IMR-90 (cell line): ENCODE measurements at regions not wholly inside any gene's neighbourhood (a gene's known extent, or its start where the extent isn't known, plus 50 kb on each side); places are given as distances from the start of the nearest gene placed in this dataset.

Experiments
- ATAC-seq: fragments of 200-7000 bp; cut with Tn5 transposase; 2 replicates; pipeline ENCODE4 v1.9.1; 2020; ENCODE audit warnings: low read depth, mild to moderate bottlenecking, moderate library complexity
- BruUV-seq: library from RNA; stranded (reverse); fragments of 400-500 nt; replicated peaks from 2 replicates; lab custom pipeline; 2021; lab: Mats Ljungman, UMichigan
- CTCF ChIA-PET: fragments of 300-600 bp; formaldehyde crosslinking; extraction: SDS; loops from one replicate; lab custom pipeline; 2021; ENCODE audit warnings: antibody characterized with exemption; lab: Yijun Ruan, JAX
- POLR2A ChIA-PET: fragments of 300-600 bp; sonication (Branson Sonifier 250); formaldehyde crosslinking; loops from one replicate; lab custom pipeline; 2022; ENCODE audit warnings: antibody characterized with exemption; ENCODE audit not compliant: unreplicated experiment; lab: Charles Lee
- DNase-seq: peaks from one replicate; pipeline ENCODE4 v3.0.0; 2013
- H2AFZ ChIP-seq: replicated peaks from 2 replicates; pipeline ENCODE3; 2013; ENCODE audit warnings: low read length, mild to moderate bottlenecking; ENCODE audit not compliant: poor library complexity
- H2AK5ac ChIP-seq: 2 replicates; pipeline ENCODE4 v1.6.1; 2013; ENCODE audit warnings: low read depth, low read length, inconsistent platforms
- H2AK9ac ChIP-seq: replicated peaks from 2 replicates; pipeline ENCODE3; 2013; ENCODE audit warnings: mild to moderate bottlenecking, low read depth, low read length, moderate library complexity; ENCODE audit not compliant: poor library complexity
- H2BK120ac ChIP-seq: 2 replicates; pipeline ENCODE4 v1.6.1; 2013; ENCODE audit warnings: low read depth, low read length, inconsistent platforms
- H2BK15ac ChIP-seq: 3 replicates; pipeline ENCODE4 v1.6.1; 2013; ENCODE audit warnings: low read depth, low read length, inconsistent platforms
- H2BK20ac ChIP-seq: 2 replicates; pipeline ENCODE4 v1.6.1; 2013; ENCODE audit warnings: low read depth, mild to moderate bottlenecking, inconsistent platforms, low read length, moderate library complexity
- H2BK5ac ChIP-seq: 2 replicates; pipeline ENCODE4 v1.6.1; 2013; ENCODE audit warnings: mild to moderate bottlenecking, low read depth, low read length, inconsistent platforms; ENCODE audit not compliant: poor library complexity, severe bottlenecking
- H3K14ac ChIP-seq: replicated peaks from 2 replicates; pipeline ENCODE4 v1.6.1; 2013; ENCODE audit warnings: low read depth, low read length, inconsistent platforms
- H3K18ac ChIP-seq: 2 replicates; pipeline ENCODE4 v1.6.1; 2013; ENCODE audit warnings: low read depth, low read length, control low read depth
- H3K23ac ChIP-seq: 2 replicates; pipeline ENCODE4 v1.6.1; 2013; ENCODE audit warnings: low read depth, low read length, inconsistent platforms
- H3K27ac ChIP-seq: 2 replicates; pipeline ENCODE4 v1.5.1; 2013; ENCODE audit warnings: mild to moderate bottlenecking, control low read depth, low read length; ENCODE audit not compliant: insufficient read depth
- H3K27me3 ChIP-seq: 2 replicates; pipeline ENCODE4 v1.6.1; 2013; ENCODE audit warnings: low read length; ENCODE audit not compliant: control insufficient read depth, insufficient read depth
- H3K36me3 ChIP-seq: 2 replicates; pipeline ENCODE4 v1.6.1; 2013; ENCODE audit warnings: low read length, mixed read lengths; ENCODE audit not compliant: control insufficient read depth, insufficient read depth
- H3K4ac ChIP-seq: 2 replicates; pipeline ENCODE4 v1.6.1; 2013; ENCODE audit warnings: low read depth, low read length, inconsistent platforms
- H3K4me1 ChIP-seq: 2 replicates; pipeline ENCODE4 v1.6.1; 2013; ENCODE audit warnings: low read length, mixed read lengths; ENCODE audit not compliant: control insufficient read depth, insufficient read depth
- H3K4me2 ChIP-seq: 2 replicates; pipeline ENCODE4 v1.6.1; 2013; ENCODE audit warnings: low read depth, mild to moderate bottlenecking, control low read depth, low read length, moderate library complexity
- H3K4me3 ChIP-seq: 2 replicates; pipeline ENCODE4 v1.5.1; 2013; ENCODE audit warnings: low read depth, mild to moderate bottlenecking, control low read depth, low read length, moderate library complexity; ENCODE audit not compliant: insufficient read depth
- H3K56ac ChIP-seq: 2 replicates; pipeline ENCODE4 v1.6.1; 2013; ENCODE audit warnings: low read length, inconsistent platforms; ENCODE audit not compliant: insufficient read depth; ENCODE audit errors: extremely low read depth
- H3K79me1 ChIP-seq, 2 experiments: 2 replicates each; pipeline ENCODE4 v1.6.1; 2013; ENCODE audit warnings: low read length in 2 of 2, inconsistent platforms in 1 of 2, low read depth in 1 of 2
- H3K9ac ChIP-seq: 2 replicates; pipeline ENCODE4 v1.6.1; 2013; ENCODE audit warnings: low read depth, low read length, control low read depth
- H3K9me1 ChIP-seq: 2 replicates; pipeline ENCODE4 v1.6.1; 2013; ENCODE audit warnings: low read length, inconsistent platforms; ENCODE audit not compliant: insufficient read depth
- H3K9me3 ChIP-seq: 2 replicates; pipeline ENCODE4 v1.6.1; 2013; ENCODE audit warnings: low read length; ENCODE audit not compliant: control insufficient read depth, insufficient read depth
- H4K20me1 ChIP-seq: 2 replicates; pipeline ENCODE4 v1.6.1; 2013; ENCODE audit warnings: low read length, inconsistent platforms; ENCODE audit not compliant: insufficient read depth
- H4K5ac ChIP-seq: 2 replicates; pipeline ENCODE4 v1.6.1; 2013; ENCODE audit warnings: mild to moderate bottlenecking, low read depth, low read length, control low read depth
- H4K8ac ChIP-seq, 2 experiments: 2 replicates each; pipeline ENCODE4 v1.6.1; 2013; ENCODE audit warnings: low read depth in 2 of 2, low read length in 2 of 2, control low read depth in 1 of 2, inconsistent platforms in 1 of 2
- H4K91ac ChIP-seq: 2 replicates; pipeline ENCODE4 v1.6.1; 2013; ENCODE audit warnings: low read depth, low read length, inconsistent platforms; ENCODE audit not compliant: insufficient read depth
- CEBPB ChIP-seq: IDR thresholded peaks from 2 replicates; pipeline ENCODE4 v1.6.1; 2012; ENCODE audit warnings: low read depth, low read length, improper control_type of control experiment
- FOS ChIP-seq: fragments of 150-350 bp; IDR thresholded peaks from 2 replicates; pipeline ENCODE4 v1.6.1; 2016; ENCODE audit warnings: low read depth, low read length
- NFE2L2 ChIP-seq: fragments of 150-350 bp; IDR thresholded peaks from 2 replicates; pipeline ENCODE4 v1.6.1; 2016; ENCODE audit warnings: low read depth, mild to moderate bottlenecking, low read length
- WGBS, 2 experiments: methylation state at CpG; one replicate each; pipeline versions ENCODE4 v1.1.5 to v1.1.7; 2013; ENCODE audit warnings: missing lambda C conversion rate in 2 of 2; ENCODE audit not compliant: insufficient read length in 1 of 2; ENCODE audit errors: extremely low coverage in 2 of 2; 5-methylcytosine and 5-hydroxymethylcytosine counted together
- dilution Hi-C: fragments of 300-500 bp; cut with HindIII; formaldehyde crosslinking; loops from one replicate; pipeline ENCODE4 v1.14.3; 2018; ENCODE audit warnings: low sequenced_read_pairs; ENCODE audit not compliant: unreplicated experiment
- in situ Hi-C: fragments of 300-500 bp; cut with MboI; formaldehyde crosslinking; loops from 3 replicates; pipeline ENCODE4 v1.14.3; 2019; ENCODE audit warnings: low sequenced_read_pairs, inconsistent platforms, mixed read lengths
- intact Hi-C: fragments of 100-400 bp; cut with micrococcal nuclease; formaldehyde crosslinking; loops from 2 replicates; pipeline ENCODE4 v1.10.0; 2022
- TF ChIP-seq, protein P1 (sequence below): fragments of 150-350 bp; IDR thresholded peaks from 2 replicates; pipeline ENCODE4 v1.6.1; 2017; ENCODE audit warnings: mild to moderate bottlenecking, antibody characterized with exemption, low read length, low read depth

DNA sequence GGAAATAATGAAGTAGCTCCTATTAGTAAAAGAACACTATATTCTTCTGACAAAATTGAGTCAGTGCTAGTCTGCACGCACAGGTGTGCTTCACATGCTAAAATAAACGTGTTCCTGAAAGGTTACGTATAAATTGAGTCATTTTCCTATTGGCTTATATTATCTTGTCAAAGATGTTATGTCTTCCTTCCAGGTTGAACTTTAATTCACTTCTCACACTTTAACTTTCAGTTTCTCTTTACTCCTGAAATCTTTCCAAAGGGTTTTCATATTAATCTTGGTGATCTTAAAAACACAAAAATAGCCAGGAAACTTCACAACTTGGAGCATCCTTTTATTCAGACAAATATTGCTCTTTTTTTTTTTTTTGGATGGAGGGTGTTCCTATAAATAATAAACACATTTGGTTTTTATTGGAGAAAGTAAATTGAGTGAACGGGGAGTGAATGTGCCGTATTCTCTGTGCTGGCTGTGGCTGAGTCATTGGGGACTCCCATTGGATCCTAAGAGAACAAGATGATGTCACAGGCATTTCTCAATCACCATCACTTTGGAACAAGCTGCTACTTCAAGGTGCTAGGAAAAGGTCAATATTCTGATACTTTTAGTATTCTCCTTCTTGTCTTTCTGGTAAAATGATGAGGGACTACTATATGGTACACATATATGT is 150.2 kb upstream of the SPATS2L start:
- CTCF ChIA-PET: interaction anchor here (1.0 kb wide), 1 partner anchor 19 kb away, joined by 3 read pairs; no protein-coding TSS in a partner anchor
- intact Hi-C loops (loop anchor here (5.0 to 10.0 kb wide), 2 partner anchors 151 to 172 kb away; partner anchors contain the start of gene SPATS2L), dilution Hi-C loops (no loop called here), in situ Hi-C loops (no loop called here)
- peak; percentile 71 for ATAC-seq
- H2AFZ ChIP-seq: no peak overlapping the region
- H2AK5ac ChIP-seq: no peak overlapping the region
- no peaks in the 10 kb centered on the region for H4K20me1 ChIP-seq
- peaks cover 5% of the 10 kb centered on the region; the same call in 1 of the 2 replicates for H3K9me3 ChIP-seq
- H4K91ac ChIP-seq: no peak overlapping the region
- no peak overlapping the region for H2BK20ac ChIP-seq
- H3K4me3 ChIP-seq: peak overlapping the region; percentile 39; the same call in 1 of the 2 replicates
- H4K8ac ChIP-seq: peak overlapping the region in 1 of 2 experiments; percentile 43; a peak in 1 of 4 replicates
- H3K9me1 ChIP-seq: no peaks in the 10 kb centered on the region; the same call in 1 of the 2 replicates
- no peak overlapping the region for H2BK15ac ChIP-seq
- DNase-seq: peak; percentile 93
- H3K4me1 ChIP-seq: peaks cover 13% of the 10 kb centered on the region
- H3K4ac ChIP-seq: no peak overlapping the region
- no CpG with 5 or more reads among the region's 5 CpGs for WGBS, 2 experiments
- H3K27ac ChIP-seq: no peak overlapping the region
- H2AK9ac ChIP-seq: no peak overlapping the region
- peak overlapping the region; percentile 97 for H3K4me2 ChIP-seq
- peak overlapping the region; percentile 27; the same call in 1 of the 2 replicates for H3K18ac ChIP-seq
- no peak overlapping the region for H2BK5ac ChIP-seq
- no peak overlapping the region for H3K56ac ChIP-seq
- no peak overlapping the region for H4K5ac ChIP-seq
- H2BK120ac ChIP-seq: no peak overlapping the region
- no peak overlapping the region for H3K23ac ChIP-seq
- no peaks in the 10 kb centered on the region for H3K79me1 ChIP-seq
- TF ChIP-seq FOS (peak; percentile 78; the same call in 1 of the 2 replicates), NFE2L2 (peak; percentile 13; the same call in 1 of the 2 replicates), CEBPB (peak; percentile 93)
- TF ChIP-seq, protein P1, sequence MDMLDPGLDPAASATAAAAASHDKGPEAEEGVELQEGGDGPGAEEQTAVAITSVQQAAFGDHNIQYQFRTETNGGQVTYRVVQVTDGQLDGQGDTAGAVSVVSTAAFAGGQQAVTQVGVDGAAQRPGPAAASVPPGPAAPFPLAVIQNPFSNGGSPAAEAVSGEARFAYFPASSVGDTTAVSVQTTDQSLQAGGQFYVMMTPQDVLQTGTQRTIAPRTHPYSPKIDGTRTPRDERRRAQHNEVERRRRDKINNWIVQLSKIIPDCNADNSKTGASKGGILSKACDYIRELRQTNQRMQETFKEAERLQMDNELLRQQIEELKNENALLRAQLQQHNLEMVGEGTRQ: no peak
- H3K9ac ChIP-seq: no peak overlapping the region
- H3K14ac ChIP-seq: no peak overlapping the region
- H3K36me3 ChIP-seq: no peaks in the 10 kb centered on the region
- no TSS peak for BruUV-seq
- POLR2A ChIA-PET: interaction anchor here (0.6 kb wide), 1 partner anchor 86 kb away, joined by 4 read pairs; no protein-coding TSS in a partner anchor
- no peaks in the 10 kb centered on the region for H3K27me3 ChIP-seq
